GM19240 (cell line): ENCODE measurements at regions not wholly inside any gene's neighbourhood (a gene's known extent, or its start where the extent isn't known, plus 50 kb on each side); places are given as distances from the start of the nearest gene placed in this dataset.
A peak's percentile ranks its signal among the peaks of the same experiment; 100 is the strongest.
"Not testable (repeated sequence)": the region's sequence is repeated elsewhere in the genome, so short reads cannot be mapped to it uniquely, and the experiment has no call there.

Source experiments
- DNase-seq: peaks from one replicate; pipeline ENCODE4 v3.0.0; 2011; ENCODE audit warnings: low spot score; ENCODE audit not compliant: insufficient read length

- DNase-seq = no peak
These were observed 388.2 kb downstream of the SPATA31D1 start for GRCh38 chr9:82376677-82377232.

GRCh38 chr9:82382887-82383616, 394.5 kb downstream of the SPATA31D1 start:
- DNase-seq = no peak

GRCh38 chr9:82385633-82386032, 397.1 kb downstream of the SPATA31D1 start:
- DNase-seq = no peak

GRCh38 chr9:82397534-82397933, 409.0 kb downstream of the SPATA31D1 start:
- DNase-seq = no peak

- DNase-seq = no peak
These were observed 415.8 kb downstream of the SPATA31D1 start for GRCh38 chr9:82404196-82404870.

- DNase-seq = no peak
These were observed 416.3 kb downstream of the SPATA31D1 start for GRCh38 chr9:82404881-82405280.

- DNase-seq = no peak
These were observed 418.0 kb downstream of the SPATA31D1 start for GRCh38 chr9:82406456-82407085.

GRCh38 chr9:82410306-82410705, 421.7 kb downstream of the SPATA31D1 start:
- peak; percentile 4 for DNase-seq

- no peak for DNase-seq
These were observed 422.3 kb downstream of the SPATA31D1 start for GRCh38 chr9:82410866-82411265.

GRCh38 chr9:82412586-82413305, 424.2 kb downstream of the SPATA31D1 start:
- DNase-seq = no peak

- no peak for DNase-seq
These were observed 428.9 kb downstream of the SPATA31D1 start for GRCh38 chr9:82417501-82417900.

- no peak for DNase-seq
These were observed 429.8 kb downstream of the SPATA31D1 start for GRCh38 chr9:82418334-82418733.

GRCh38 chr9:82419696-82420486, 431.3 kb downstream of the SPATA31D1 start:
- DNase-seq = no peak

- no peak for DNase-seq
These were observed 432.9 kb downstream of the SPATA31D1 start for GRCh38 chr9:82421498-82421897.

- no peak for DNase-seq
These were observed 435.1 kb downstream of the SPATA31D1 start for GRCh38 chr9:82423700-82424099.

GRCh38 chr9:82424599-82425120, 436.1 kb downstream of the SPATA31D1 start:
- DNase-seq = no peak

- no peak for DNase-seq
These were observed 442.5 kb downstream of the SPATA31D1 start for GRCh38 chr9:82431121-82431520.

- not testable (repeated sequence) for DNase-seq
These were observed 444.8 kb downstream of the SPATA31D1 start for GRCh38 chr9:82433290-82433931.

GRCh38 chr9:82436475-82436874, 447.9 kb downstream of the SPATA31D1 start:
- no peak for DNase-seq

- DNase-seq = not testable (repeated sequence)
These were observed 448.6 kb downstream of the SPATA31D1 start for GRCh38 chr9:82437183-82437582.
